T-cell (primary cell): ENCODE measurements at regions not wholly inside any gene's neighbourhood (a gene's known extent, or its start where the extent isn't known, plus 50 kb on each side); places are given as distances from the start of the nearest gene placed in this dataset.

ENCODE experiments used
- ATAC-seq, 4 experiments: fragments of 200-7000 bp in 3 of 4; fragments of 150-1000 bp in 1 of 4; cut with Tn5 transposase; replicated peaks in 1 of 4; 1 replicate in 3 of 4; 2 replicates in 1 of 4; pipeline ENCODE4 v1.10.0; 2021; ENCODE audit warnings: moderate library complexity in 3 of 4, mild to moderate bottlenecking in 2 of 4, moderate number of reproducible peaks in 1 of 4
- CTCF ChIA-PET, 2 donors: fragments of 300-600 bp; sonication (Branson Sonifier 250); formaldehyde crosslinking; loops; one replicate each; lab custom pipeline; 2022; ENCODE audit warnings: antibody characterized with exemption in 2 of 2; lab: Charles Lee
- POLR2A ChIA-PET, 2 donors: fragments of 300-600 bp; sonication (Branson Sonifier 250); formaldehyde crosslinking; loops; one replicate each; lab custom pipeline; 2022; ENCODE audit warnings: antibody characterized with exemption in 2 of 2; lab: Charles Lee
- DNase-seq, 35 experiments: peaks; one replicate each; pipeline versions ENCODE4 v3.0.0 to v3.0.0-alpha.2; 2013 to 2023
- H3K27ac ChIP-seq: one replicate; pipeline ENCODE4 v1.5.1; 2013; ENCODE audit warnings: low read length
- H3K27me3 ChIP-seq, 2 experiments: replicated peaks in 1 of 2; 1 replicate in 1 of 2; 2 replicates in 1 of 2; pipeline versions ENCODE4 v1.6.1 to v1.7.0; 2013; ENCODE audit warnings: low read length in 1 of 2, mixed read lengths in 1 of 2; ENCODE audit not compliant: control insufficient read depth in 2 of 2, insufficient read depth in 2 of 2; ENCODE audit errors: extremely low read depth in 1 of 2
- H3K36me3 ChIP-seq, 2 donors: 1 replicate in 1 of 2; 2 replicates in 1 of 2; pipeline versions ENCODE4 v1.6.1 to v1.7.0; 2013; ENCODE audit warnings: low read length in 1 of 2; ENCODE audit not compliant: control insufficient read depth in 2 of 2, insufficient read depth in 1 of 2; ENCODE audit errors: extremely low read depth in 1 of 2
- H3K4me1 ChIP-seq, 2 experiments: 1 replicate in 1 of 2; 2 replicates in 1 of 2; pipeline versions ENCODE4 v1.6.1 to v1.7.0; 2013; ENCODE audit warnings: low read length in 2 of 2, mixed read lengths in 1 of 2; ENCODE audit not compliant: insufficient read depth in 2 of 2, control insufficient read depth in 1 of 2; ENCODE audit errors: extremely low read depth in 1 of 2
- H3K4me3 ChIP-seq, 2 donors: 1 replicate in 1 of 2; 2 replicates in 1 of 2; pipeline versions ENCODE4 v1.5.1 to v1.7.0; 2013; ENCODE audit warnings: mild to moderate bottlenecking in 2 of 2, low read length in 1 of 2, moderate library complexity in 1 of 2; ENCODE audit not compliant: control insufficient read depth in 1 of 2; ENCODE audit errors: extremely low read depth in 1 of 2
- H3K9me3 ChIP-seq: 2 replicates; pipeline ENCODE4 v1.7.0; 2013
- H3K27ac Mint-ChIP-seq, 2 donors: one replicate each; pipeline ENCODE4 v1.8.0; 2020 to 2021; ENCODE audit warnings: mild to moderate bottlenecking in 2 of 2, mixed read lengths in 2 of 2
- H3K27me3 Mint-ChIP-seq, 2 donors: one replicate each; pipeline ENCODE4 v1.8.0; 2021 to 2022; ENCODE audit warnings: mixed read lengths in 2 of 2
- H3K36me3 Mint-ChIP-seq: one replicate; pipeline ENCODE4 v1.8.0; 2021; ENCODE audit warnings: mixed read lengths
- H3K4me1 Mint-ChIP-seq, 3 donors: one replicate each; pipeline ENCODE4 v1.8.0; 2020 to 2022; ENCODE audit warnings: mixed read lengths in 3 of 3, mild to moderate bottlenecking in 1 of 3
- H3K4me3 Mint-ChIP-seq, 3 donors: one replicate each; pipeline ENCODE4 v1.8.0; 2020 to 2022; ENCODE audit warnings: mild to moderate bottlenecking in 3 of 3, mixed read lengths in 3 of 3, moderate library complexity in 3 of 3
- H3K9me3 Mint-ChIP-seq, 3 donors: one replicate each; pipeline ENCODE4 v1.8.0; 2020 to 2022; ENCODE audit warnings: mixed read lengths in 3 of 3
- WGBS: methylation state at CpG from one replicate; pipeline ENCODE4 v1.1.5; 2013; ENCODE audit warnings: missing lambda C conversion rate; ENCODE audit not compliant: insufficient coverage; 5-methylcytosine and 5-hydroxymethylcytosine counted together

DNA sequence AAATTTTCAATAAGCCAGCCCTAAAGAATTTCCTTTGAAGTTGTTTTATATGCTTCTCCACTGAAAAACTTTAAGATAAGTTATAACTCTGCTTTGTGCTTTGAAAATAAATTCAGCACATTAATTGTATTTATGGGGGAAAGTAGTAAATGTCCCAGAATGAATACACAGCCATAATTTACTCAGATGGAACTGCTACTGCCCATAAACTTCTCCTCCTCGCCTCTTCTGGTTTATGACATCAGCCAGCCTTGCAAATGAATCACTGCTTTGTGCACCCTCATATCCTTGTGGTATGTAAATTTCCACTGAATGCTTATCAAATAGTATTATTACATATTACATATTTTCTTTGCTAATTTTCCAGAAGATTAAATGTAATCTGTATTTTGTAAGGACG, 302.0 kb downstream of the DIPK2A start:
- H3K27ac ChIP-seq: no peak overlapping the region
- POLR2A ChIA-PET: no interaction called here
- no peak for ATAC-seq
- peaks cover 2 to 10% of the 10 kb centered on the region in 2 donors for H3K27me3 Mint-ChIP-seq
- H3K4me3 Mint-ChIP-seq: no peak overlapping the region
- no peaks in the 10 kb centered on the region for H3K4me1 ChIP-seq
- no peaks in the 10 kb centered on the region for H3K9me3 Mint-ChIP-seq
- no peaks in the 10 kb centered on the region for H3K36me3 ChIP-seq
- no peaks in the 10 kb centered on the region for H3K36me3 Mint-ChIP-seq
- no peaks in the 10 kb centered on the region for H3K27me3 ChIP-seq
- no peaks in the 10 kb centered on the region for H3K9me3 ChIP-seq
- CTCF ChIA-PET: no interaction called here
- no peak for DNase-seq
- peaks cover 0 to 4% (median 3%) of the 10 kb centered on the region in 3 donors for H3K4me1 Mint-ChIP-seq
- no CpG with 5 or more reads among the region's 2 CpGs for WGBS
- no peak overlapping the region for H3K4me3 ChIP-seq
- H3K27ac Mint-ChIP-seq: no peak overlapping the region

DNA sequence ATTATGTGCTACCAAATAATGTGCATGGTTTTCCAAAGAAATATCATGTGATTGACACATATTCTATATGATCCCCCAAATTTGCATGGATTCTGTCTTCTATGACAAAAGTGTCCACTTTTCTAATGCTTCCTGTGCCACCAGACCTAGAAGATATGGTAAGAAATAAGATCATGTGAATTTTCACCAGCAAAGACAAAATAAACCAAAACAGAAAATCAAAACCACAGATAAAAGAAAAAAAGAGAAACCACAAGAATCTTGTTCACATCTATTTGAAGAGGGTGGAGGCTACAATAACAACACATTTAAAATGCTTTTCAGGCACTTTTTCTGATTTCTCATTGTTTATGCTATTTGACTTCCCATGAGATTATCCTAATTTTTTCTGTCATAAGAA, 303.4 kb downstream of the DIPK2A start:
- no peak for ATAC-seq
- POLR2A ChIA-PET: no interaction called here
- peaks cover 2 to 10% of the 10 kb centered on the region in 2 donors for H3K27me3 Mint-ChIP-seq

DNA sequence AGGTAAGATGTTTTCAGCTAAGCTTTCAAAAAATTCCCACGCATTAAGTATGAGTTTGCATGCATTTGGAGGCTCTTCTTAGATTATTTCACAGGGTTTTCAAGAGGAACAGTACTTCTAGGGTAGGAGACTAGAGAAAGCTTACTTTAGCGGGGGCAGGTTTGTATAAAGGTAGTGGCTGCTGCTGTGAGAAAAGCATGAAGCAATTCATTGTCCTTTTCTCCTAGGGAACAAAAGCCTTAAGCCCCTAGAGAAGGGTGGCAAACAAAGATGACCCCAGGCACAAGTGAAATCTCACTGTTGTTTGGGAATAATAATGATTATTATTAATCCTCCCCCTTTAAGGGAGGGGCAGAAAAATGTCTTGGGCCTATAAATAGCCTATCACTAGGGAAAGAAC, 310.7 kb downstream of the DIPK2A start:
- H3K27me3 Mint-ChIP-seq: peaks cover 0 to 6% of the 10 kb centered on the region in 2 donors
- Histone ChIP-seq H3K9me3 (no peaks in the 10 kb centered on the region), H3K27ac (no peak overlapping the region), H3K36me3 (no peaks in the 10 kb centered on the region), H3K27me3 (no peaks in the 10 kb centered on the region), H3K4me1 (no peaks in the 10 kb centered on the region), H3K4me3 (no peak overlapping the region)
- ChIA-PET CTCF (no interaction called here), POLR2A (no interaction called here)
- no peaks in the 10 kb centered on the region for H3K4me1 Mint-ChIP-seq
- H3K9me3 Mint-ChIP-seq: peaks cover 0 to 3% (median 0%) of the 10 kb centered on the region in 3 donors
- WGBS: 100% methylated on average over 1 of the region's 2 CpGs
- ATAC-seq: no peak
- H3K36me3 Mint-ChIP-seq: no peaks in the 10 kb centered on the region
- DNase-seq: no peak
- no peak overlapping the region for H3K27ac Mint-ChIP-seq
- H3K4me3 Mint-ChIP-seq: no peak overlapping the region

More for the DNA sequence above, 303.4 kb downstream of the DIPK2A start:
- Histone ChIP-seq H3K36me3 (no peaks in the 10 kb centered on the region), H3K4me3 (no peak overlapping the region), H3K27me3 (no peaks in the 10 kb centered on the region), H3K27ac (no peak overlapping the region), H3K9me3 (no peaks in the 10 kb centered on the region), H3K4me1 (no peaks in the 10 kb centered on the region)
- DNase-seq: no peak
- no peak overlapping the region for H3K27ac Mint-ChIP-seq
- peaks cover 0 to 4% (median 3%) of the 10 kb centered on the region in 3 donors for H3K4me1 Mint-ChIP-seq
- CTCF ChIA-PET: no interaction called here
- H3K4me3 Mint-ChIP-seq: no peak overlapping the region
- no peaks in the 10 kb centered on the region for H3K36me3 Mint-ChIP-seq
- H3K9me3 Mint-ChIP-seq: no peaks in the 10 kb centered on the region

DNA sequence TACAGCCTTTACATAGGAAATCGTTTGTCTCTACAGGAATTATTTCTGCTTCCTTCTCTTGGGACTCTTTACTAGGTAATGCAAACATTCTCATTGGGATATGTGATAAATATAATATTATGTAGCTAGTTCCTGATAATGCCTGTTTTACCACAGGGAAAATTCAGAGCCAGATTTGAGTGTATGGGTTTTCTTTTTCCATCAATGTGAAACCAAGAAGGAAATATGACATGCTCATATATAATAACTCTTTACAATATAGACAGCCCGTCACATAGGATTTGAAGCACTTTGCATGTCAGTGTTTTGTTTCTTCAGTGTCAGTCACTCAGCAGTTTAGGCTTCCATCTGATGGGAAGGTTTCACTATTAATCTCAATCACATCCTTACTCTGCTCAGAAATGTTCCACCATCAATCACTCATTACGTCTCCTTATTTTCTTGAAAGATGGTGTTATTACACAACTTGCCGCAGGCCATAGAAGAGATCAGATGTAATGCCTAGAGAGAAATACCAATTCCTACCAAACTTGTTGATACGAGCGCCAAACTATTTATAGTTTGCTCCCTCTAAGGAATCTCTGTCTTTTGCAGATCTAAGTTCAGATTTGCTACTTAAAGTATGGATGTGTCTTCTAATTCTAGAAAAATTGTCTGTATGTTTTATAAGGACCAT, 314.8 kb downstream of the DIPK2A start:
- POLR2A ChIA-PET: no interaction called here
- Mint-ChIP-seq H3K9me3 (peaks cover 5 to 6% (median 5%) of the 10 kb centered on the region in 3 donors), H3K27me3 (peaks cover 0 to 6% of the 10 kb centered on the region in 2 donors), H3K4me1 (no peaks in the 10 kb centered on the region), H3K4me3 (no peak overlapping the region), H3K27ac (no peak overlapping the region), H3K36me3 (no peaks in the 10 kb centered on the region)
- no CpG with 5 or more reads among the region's 6 CpGs for WGBS
- Histone ChIP-seq H3K4me1 (no peaks in the 10 kb centered on the region), H3K36me3 (no peaks in the 10 kb centered on the region), H3K27ac (no peak overlapping the region), H3K27me3 (no peaks in the 10 kb centered on the region), H3K4me3 (no peak overlapping the region), H3K9me3 (no peaks in the 10 kb centered on the region)
- DNase-seq (no peak), ATAC-seq (no peak)
- CTCF ChIA-PET: no interaction called here

DNA sequence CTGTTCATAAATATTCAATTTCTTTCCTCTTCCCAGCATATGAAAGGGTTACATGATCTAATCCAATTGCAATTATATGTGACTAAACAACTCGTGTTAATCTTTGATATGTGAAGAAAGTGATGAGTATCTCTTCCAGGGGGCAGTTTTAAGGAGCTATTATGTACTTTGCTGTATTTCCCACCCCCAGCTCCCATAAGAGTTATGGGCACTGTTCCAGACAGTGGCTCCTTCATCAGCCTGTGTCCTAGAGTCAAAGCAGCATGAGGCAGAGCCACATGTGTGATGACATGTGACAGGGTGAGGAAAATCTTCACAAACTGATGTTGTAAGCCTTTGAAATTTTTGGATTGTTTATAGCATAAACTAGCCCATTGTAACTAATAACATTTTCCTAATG, 315.4 kb downstream of the DIPK2A start:
- Histone ChIP-seq H3K36me3 (no peaks in the 10 kb centered on the region), H3K9me3 (no peaks in the 10 kb centered on the region), H3K27me3 (no peaks in the 10 kb centered on the region), H3K4me3 (no peak overlapping the region), H3K4me1 (no peaks in the 10 kb centered on the region), H3K27ac (no peak overlapping the region)
- no peak for DNase-seq
- no peak for ATAC-seq
- Mint-ChIP-seq H3K4me3 (no peak overlapping the region), H3K36me3 (no peaks in the 10 kb centered on the region), H3K27me3 (peaks cover 0 to 6% of the 10 kb centered on the region in 2 donors), H3K27ac (no peak overlapping the region), H3K9me3 (peaks cover 5 to 11% (median 5%) of the 10 kb centered on the region in 3 donors), H3K4me1 (no peaks in the 10 kb centered on the region)
- WGBS: no CpG with 5 or more reads among the region's 1 CpG
- ChIA-PET CTCF (no interaction called here), POLR2A (no interaction called here)

DNA sequence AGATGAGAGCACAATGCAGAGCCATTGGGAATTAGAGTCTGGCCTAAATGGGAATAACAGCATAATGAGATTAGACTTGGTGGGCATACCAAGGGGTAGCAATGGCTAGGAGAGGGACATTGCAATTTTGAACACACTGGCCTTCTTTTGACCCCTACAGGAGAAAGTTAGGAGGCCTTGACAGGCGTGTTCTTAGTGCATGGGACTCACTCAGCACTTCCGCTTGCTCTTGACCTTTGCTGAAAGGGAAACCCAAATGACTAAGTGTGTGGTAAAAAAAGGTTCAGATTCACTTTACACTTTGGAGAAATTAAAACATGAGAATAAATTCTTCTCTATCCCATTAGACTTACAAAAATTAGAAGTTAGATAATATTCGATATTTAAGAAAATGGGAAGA, 317.4 kb downstream of the DIPK2A start:
- Mint-ChIP-seq H3K9me3 (peaks cover 2 to 11% (median 5%) of the 10 kb centered on the region in 3 donors), H3K4me1 (no peaks in the 10 kb centered on the region), H3K4me3 (no peak overlapping the region), H3K36me3 (no peaks in the 10 kb centered on the region), H3K27ac (no peak overlapping the region), H3K27me3 (peaks cover 0 to 6% of the 10 kb centered on the region in 2 donors)
- H3K27me3 ChIP-seq: no peaks in the 10 kb centered on the region
- H3K27ac ChIP-seq: no peak overlapping the region
- CTCF ChIA-PET: no interaction called here
- POLR2A ChIA-PET: no interaction called here
- H3K4me1 ChIP-seq: no peaks in the 10 kb centered on the region
- 33% methylated on average over 1 of the region's 3 CpGs for WGBS
- no peaks in the 10 kb centered on the region for H3K36me3 ChIP-seq
- ATAC-seq (no peak), DNase-seq (no peak)
- H3K4me3 ChIP-seq: no peak overlapping the region
- no peaks in the 10 kb centered on the region for H3K9me3 ChIP-seq
